ENCODE measurements at regions not wholly inside any gene's neighbourhood (a gene's known extent, or its start where the extent isn't known, plus 50 kb on each side); places are given as distances from the start of the nearest gene placed in this dataset.

DNA sequence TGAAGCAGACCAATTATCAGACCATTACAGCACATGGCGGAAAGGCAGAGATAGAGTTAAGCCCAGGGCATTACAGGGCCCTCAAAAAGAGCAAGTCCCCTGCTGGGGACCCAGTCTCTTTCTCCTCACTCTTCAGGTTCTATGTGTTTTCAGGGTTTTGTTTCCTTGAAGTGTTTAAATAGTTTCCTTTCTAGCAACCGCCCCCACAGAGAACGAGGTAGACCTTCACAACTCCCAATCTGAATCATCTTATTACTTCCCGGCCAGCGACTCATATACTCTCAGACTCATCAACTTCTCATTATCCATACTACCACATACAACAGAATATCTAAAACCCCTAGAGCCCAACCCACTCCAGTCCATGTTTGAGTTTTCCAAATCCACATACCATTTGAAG, 526.6 kb upstream of the ARID1B start:
- TF ChIP-seq GATA2 (IDR thresholded peaks at IDR 0.05; ENCODE audit: low read depth, low read length) (no peak), GATA3 (IDR thresholded peaks at IDR 0.05; ENCODE audit: low read depth, low read length) (no peak)
